Dedifferentiated amniotic fluid mesenchymal stem cell (primary cell): ENCODE measurements at regions not wholly inside any gene's neighbourhood (a gene's known extent, or its start where the extent isn't known, plus 50 kb on each side); places are given as distances from the start of the nearest gene placed in this dataset.

Experiments used
- DNase-seq: peaks from one replicate; pipeline ENCODE4 v3.0.0-alpha.2; 2016; ENCODE audit errors: extremely low spot score

GRCh38 chr6:92826633-92827032 lies 592.7 kb downstream of the EPHA7 start:
- no peak for DNase-seq

GRCh38 chr6:92822222-92822621 lies 597.1 kb downstream of the EPHA7 start:
- DNase-seq, result no peak

- no peak for DNase-seq
Measured at GRCh38 chr6:92820601-92821000, 598.8 kb downstream of the EPHA7 start.

- no peak for DNase-seq
Measured at GRCh38 chr6:92810913-92811312, 608.4 kb downstream of the EPHA7 start.

- DNase-seq, result no peak
Measured at GRCh38 chr6:92806254-92806653, 613.1 kb downstream of the EPHA7 start.

GRCh38 chr6:92791403-92791802 lies 628.0 kb downstream of the EPHA7 start:
- no peak for DNase-seq

- DNase-seq, result no peak
Measured at GRCh38 chr6:92790381-92790780, 629.0 kb downstream of the EPHA7 start.

GRCh38 chr6:92784235-92784634 lies 635.1 kb downstream of the EPHA7 start:
- DNase-seq, result no peak

- no peak for DNase-seq
Measured at GRCh38 chr6:92779746-92780145, 639.6 kb downstream of the EPHA7 start.

- DNase-seq, result no peak
Measured at GRCh38 chr6:92777146-92777740, 642.1 kb downstream of the EPHA7 start.

- no peak for DNase-seq
Measured at GRCh38 chr6:92770540-92770939, 648.8 kb downstream of the EPHA7 start.

GRCh38 chr6:92767101-92767500 lies 652.3 kb downstream of the EPHA7 start:
- no peak for DNase-seq

GRCh38 chr6:92763680-92764079 lies 655.7 kb downstream of the EPHA7 start:
- DNase-seq, result no peak

- no peak for DNase-seq
Measured at GRCh38 chr6:92763274-92763584, 656.1 kb downstream of the EPHA7 start.

- no peak for DNase-seq
Measured at GRCh38 chr6:92762443-92763273, 656.7 kb downstream of the EPHA7 start.

GRCh38 chr6:92759178-92759577 lies 660.2 kb downstream of the EPHA7 start:
- DNase-seq, result no peak

- DNase-seq, result no peak
Measured at GRCh38 chr6:92757925-92758324, 661.4 kb downstream of the EPHA7 start.

- no peak for DNase-seq
Measured at GRCh38 chr6:92756912-92757311, 662.4 kb downstream of the EPHA7 start.

GRCh38 chr6:92753956-92754355 lies 665.4 kb downstream of the EPHA7 start:
- no peak for DNase-seq

- no peak for DNase-seq
Measured at GRCh38 chr6:92752114-92752513, 667.2 kb downstream of the EPHA7 start.

- DNase-seq, result no peak
Measured at GRCh38 chr6:92748131-92748530, 671.2 kb downstream of the EPHA7 start.

GRCh38 chr6:92737983-92738382 lies 681.4 kb downstream of the EPHA7 start:
- DNase-seq, result no peak

GRCh38 chr6:92723390-92723931 lies 695.9 kb downstream of the EPHA7 start:
- no peak for DNase-seq
